Activated CD4-positive, alpha-beta T cell treated with anti-CD3 and anti-CD28 coated beads, Interleukin-2, amount 10 ng/mL, durations not matched to agents 24 days and 14 days (primary cell): ENCODE measurements at regions not wholly inside any gene's neighbourhood (a gene's known extent, or its start where the extent isn't known, plus 50 kb on each side); places are given as distances from the start of the nearest gene placed in this dataset.

ENCODE experiments used
- DNase-seq: peaks from one replicate; pipeline ENCODE4 v3.0.0; 2022
- H3K27ac Mint-ChIP-seq: one replicate; pipeline ENCODE4 v1.8.0; 2022; ENCODE audit warnings: mild to moderate bottlenecking, mixed read lengths
- H3K27me3 Mint-ChIP-seq: one replicate; pipeline ENCODE4 v1.8.0; 2022; ENCODE audit warnings: mixed read lengths
- H3K36me3 Mint-ChIP-seq: one replicate; pipeline ENCODE4 v1.8.0; 2022; ENCODE audit warnings: low read depth, mild to moderate bottlenecking, mixed read lengths
- H3K4me1 Mint-ChIP-seq: one replicate; pipeline ENCODE4 v1.8.0; 2021; ENCODE audit warnings: mixed read lengths
- H3K4me3 Mint-ChIP-seq: one replicate; pipeline ENCODE4 v1.8.0; 2022; ENCODE audit warnings: mild to moderate bottlenecking, moderate library complexity, mixed read lengths
- H3K9me3 Mint-ChIP-seq: one replicate; pipeline ENCODE4 v1.8.0; 2021; ENCODE audit warnings: mixed read lengths
- intact Hi-C: fragments of 100-400 bp; cut with micrococcal nuclease; formaldehyde crosslinking; loops from one replicate; pipeline ENCODE4 v1.15.1; 2023

DNA sequence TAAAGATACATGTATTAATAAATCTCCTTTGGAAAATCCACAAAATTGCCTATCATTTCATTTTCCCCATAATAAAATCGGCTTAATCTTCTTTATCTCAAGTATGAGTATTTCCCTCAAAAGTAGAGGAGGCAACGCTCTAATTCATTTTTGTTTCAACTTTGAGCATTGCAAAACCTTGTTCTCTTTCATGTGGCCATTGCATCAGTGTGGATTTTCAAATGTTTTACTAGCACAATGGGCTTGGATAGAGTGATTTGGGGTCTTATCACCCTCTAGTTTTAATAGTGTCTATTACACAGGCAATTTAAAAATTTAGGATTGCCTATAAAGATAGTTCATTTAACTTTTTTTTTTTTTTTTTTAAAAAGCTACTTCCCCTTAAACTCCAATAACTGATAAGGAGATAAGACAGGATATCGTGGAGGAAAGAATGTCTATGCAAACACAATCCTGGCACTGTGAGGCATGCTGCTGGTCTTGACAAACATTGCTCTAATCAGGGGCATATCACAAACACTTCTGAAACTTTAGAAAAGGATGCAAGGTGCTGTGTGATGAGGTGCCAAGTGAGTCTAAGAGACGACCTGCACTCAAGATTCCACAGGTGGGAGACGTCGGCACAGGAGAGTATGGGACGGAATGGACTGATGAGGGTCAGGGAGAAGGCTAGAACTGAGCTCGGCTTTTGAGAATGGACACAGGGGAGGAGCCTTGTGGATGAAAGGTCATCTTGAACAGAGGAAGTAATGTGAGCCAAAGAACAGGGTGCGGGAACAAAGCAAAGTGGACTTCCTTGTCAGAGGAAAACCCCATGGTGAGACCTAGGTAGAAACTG lies 199.7 kb downstream of the IRS2 start:
- H3K4me3 Mint-ChIP-seq, result no peak overlapping the region
- H3K9me3 Mint-ChIP-seq, result no peaks in the 10 kb centered on the region
- no peaks in the 10 kb centered on the region for H3K36me3 Mint-ChIP-seq
- no peaks in the 10 kb centered on the region for H3K4me1 Mint-ChIP-seq
- peaks cover 2% of the 10 kb centered on the region for H3K27me3 Mint-ChIP-seq
- intact Hi-C loops, result no loop called here
- no peak overlapping the region for H3K27ac Mint-ChIP-seq
- DNase-seq, result no peak

DNA sequence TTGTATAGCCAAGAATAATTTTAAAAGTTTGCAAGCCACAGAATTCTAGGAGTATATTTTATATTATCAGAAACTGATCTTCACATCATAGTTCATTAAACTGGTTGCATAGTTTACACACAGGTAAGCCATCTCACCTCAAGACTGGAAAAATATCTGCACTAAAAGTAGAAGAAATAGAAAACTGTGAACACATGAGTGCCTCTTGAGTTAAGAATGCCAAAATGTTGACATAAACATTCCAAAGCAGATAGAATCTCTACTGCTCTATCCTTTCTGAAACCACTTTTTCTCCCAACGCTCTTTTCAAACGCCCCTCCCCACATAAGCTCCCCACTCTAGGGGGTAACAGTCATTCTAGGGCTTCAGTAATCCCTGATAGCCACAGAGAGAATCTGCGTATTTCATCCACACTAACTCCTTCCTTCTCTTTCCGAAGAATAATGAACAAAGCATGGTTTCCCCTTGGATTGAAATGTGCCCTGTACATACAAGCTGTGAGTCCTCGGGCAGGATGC lies 201.5 kb downstream of the IRS2 start:
- no peaks in the 10 kb centered on the region for H3K36me3 Mint-ChIP-seq
- no peaks in the 10 kb centered on the region for H3K4me1 Mint-ChIP-seq
- H3K9me3 Mint-ChIP-seq, result no peaks in the 10 kb centered on the region
- peaks cover 2% of the 10 kb centered on the region for H3K27me3 Mint-ChIP-seq
- DNase-seq, result no peak
- intact Hi-C loops, result no loop called here
- H3K27ac Mint-ChIP-seq, result no peak overlapping the region
- H3K4me3 Mint-ChIP-seq, result no peak overlapping the region

DNA sequence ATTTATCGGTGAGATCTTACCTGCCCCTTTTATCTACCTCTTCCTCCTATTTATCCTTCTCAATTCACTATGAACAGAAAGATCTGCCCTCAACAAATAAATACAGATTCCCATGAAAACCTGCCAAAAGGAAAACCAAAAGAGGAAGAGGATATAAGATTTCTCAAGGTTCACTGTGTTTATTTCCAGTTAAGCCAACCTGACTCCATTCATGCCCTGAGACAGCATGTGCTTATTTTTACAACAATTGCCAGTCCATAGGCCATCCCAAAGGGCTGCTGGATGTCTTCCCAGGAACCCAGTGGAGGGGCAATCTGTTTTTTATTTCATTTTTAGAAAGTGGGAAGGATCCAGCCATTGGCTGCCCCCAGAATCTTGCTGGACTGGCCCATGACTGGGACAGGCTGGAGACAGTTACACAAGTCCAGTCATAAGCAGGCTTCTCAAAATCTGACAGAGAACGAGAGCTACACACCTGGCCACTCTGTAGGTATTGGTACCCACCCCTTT lies 209.1 kb downstream of the IRS2 start:
- no peaks in the 10 kb centered on the region for H3K36me3 Mint-ChIP-seq
- peaks cover 17% of the 10 kb centered on the region for H3K27me3 Mint-ChIP-seq
- no peak overlapping the region for H3K4me3 Mint-ChIP-seq
- intact Hi-C loops, result loop anchor here (10.0 kb wide), 1 partner anchor 218 kb away; no protein-coding TSS in a partner anchor
- no peak overlapping the region for H3K27ac Mint-ChIP-seq
- H3K4me1 Mint-ChIP-seq, result no peaks in the 10 kb centered on the region
- H3K9me3 Mint-ChIP-seq, result no peaks in the 10 kb centered on the region
- DNase-seq, result no peak

DNA sequence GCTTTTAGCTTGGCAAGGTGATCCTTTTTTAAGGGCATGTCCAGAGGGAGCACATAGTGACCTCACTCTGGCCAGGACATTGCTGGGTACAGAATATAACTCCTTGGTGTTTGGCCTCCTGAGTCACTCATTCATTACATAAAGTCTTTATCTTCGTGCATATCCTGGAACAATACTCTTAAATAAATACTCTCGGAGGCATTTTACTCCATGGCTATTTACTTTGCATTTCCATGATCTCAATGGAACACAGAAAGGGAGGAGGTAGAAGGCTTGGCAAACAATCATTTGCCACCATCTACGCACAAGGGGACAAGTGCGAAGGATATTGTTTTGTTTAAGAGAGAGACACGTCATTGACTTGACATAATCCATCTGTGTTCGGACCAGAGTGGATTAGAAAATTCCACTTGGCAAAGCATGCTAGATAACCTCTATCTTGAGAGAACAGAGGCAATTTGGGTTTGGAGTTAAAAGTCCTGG lies 210.0 kb downstream of the IRS2 start:
- no peaks in the 10 kb centered on the region for H3K36me3 Mint-ChIP-seq
- H3K27ac Mint-ChIP-seq, result no peak overlapping the region
- intact Hi-C loops, result loop anchor here (10.0 kb wide), 1 partner anchor 218 kb away; no protein-coding TSS in a partner anchor
- peaks cover 17% of the 10 kb centered on the region for H3K27me3 Mint-ChIP-seq
- no peaks in the 10 kb centered on the region for H3K9me3 Mint-ChIP-seq
- H3K4me1 Mint-ChIP-seq, result peaks cover under 1% of the 10 kb centered on the region
- DNase-seq, result no peak
- no peak overlapping the region for H3K4me3 Mint-ChIP-seq

DNA sequence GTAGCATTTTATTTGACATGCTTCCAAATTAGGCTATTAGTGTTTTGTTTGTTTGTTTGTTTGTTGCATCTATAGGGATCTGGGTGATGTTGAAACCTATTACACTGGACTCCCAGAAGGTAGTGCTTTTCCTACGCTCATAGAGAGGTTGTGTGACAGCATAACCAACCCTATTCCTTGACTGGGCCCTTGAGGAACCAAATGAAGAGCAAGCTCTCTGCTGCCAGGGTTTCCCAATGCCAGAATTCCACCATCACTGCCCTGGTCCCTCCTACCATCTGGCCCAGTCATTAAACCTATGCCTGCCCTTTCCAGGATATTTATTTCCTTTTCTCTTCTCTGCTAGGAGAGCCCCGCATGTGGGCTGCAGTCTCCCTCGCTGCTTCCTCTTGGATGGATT lies 210.6 kb downstream of the IRS2 start:
- H3K4me1 Mint-ChIP-seq, result peaks cover 4% of the 10 kb centered on the region
- H3K27ac Mint-ChIP-seq, result no peak overlapping the region
- no peak overlapping the region for H3K4me3 Mint-ChIP-seq
- DNase-seq, result no peak
- intact Hi-C loops, result loop anchor here (10.0 kb wide), 1 partner anchor 219 kb away; no protein-coding TSS in a partner anchor
- no peaks in the 10 kb centered on the region for H3K9me3 Mint-ChIP-seq
- no peaks in the 10 kb centered on the region for H3K36me3 Mint-ChIP-seq
- peaks cover 17% of the 10 kb centered on the region for H3K27me3 Mint-ChIP-seq

DNA sequence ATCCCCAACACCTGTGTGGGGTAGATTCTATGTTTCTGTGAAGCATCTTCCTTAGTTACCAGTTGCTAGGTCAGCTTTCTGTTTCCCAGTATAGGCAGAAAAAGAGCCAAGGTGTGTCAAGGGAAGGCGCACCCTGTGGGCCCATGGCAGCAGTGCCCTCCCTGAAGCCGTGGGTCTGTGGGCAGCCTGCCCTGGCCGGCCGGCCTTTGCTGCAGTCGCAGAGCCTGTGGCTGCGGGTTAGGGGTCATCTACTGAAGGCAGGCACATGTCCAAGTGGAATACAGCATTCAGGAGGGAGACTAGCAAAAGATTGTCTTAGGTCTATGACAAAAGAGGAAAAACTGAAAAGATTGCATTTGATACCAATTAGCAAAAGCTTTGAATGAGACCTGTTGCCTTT lies 214.0 kb downstream of the IRS2 start:
- Mint-ChIP-seq H3K27ac (no peak overlapping the region), H3K9me3 (peaks cover 3% of the 10 kb centered on the region), H3K4me1 (peaks cover 17% of the 10 kb centered on the region), H3K36me3 (no peaks in the 10 kb centered on the region), H3K27me3 (peaks cover 17% of the 10 kb centered on the region), H3K4me3 (no peak overlapping the region)
- DNase-seq, result no peak
- intact Hi-C loops, result loop anchor here (10.0 kb wide), 1 partner anchor 222 kb away; no protein-coding TSS in a partner anchor

DNA sequence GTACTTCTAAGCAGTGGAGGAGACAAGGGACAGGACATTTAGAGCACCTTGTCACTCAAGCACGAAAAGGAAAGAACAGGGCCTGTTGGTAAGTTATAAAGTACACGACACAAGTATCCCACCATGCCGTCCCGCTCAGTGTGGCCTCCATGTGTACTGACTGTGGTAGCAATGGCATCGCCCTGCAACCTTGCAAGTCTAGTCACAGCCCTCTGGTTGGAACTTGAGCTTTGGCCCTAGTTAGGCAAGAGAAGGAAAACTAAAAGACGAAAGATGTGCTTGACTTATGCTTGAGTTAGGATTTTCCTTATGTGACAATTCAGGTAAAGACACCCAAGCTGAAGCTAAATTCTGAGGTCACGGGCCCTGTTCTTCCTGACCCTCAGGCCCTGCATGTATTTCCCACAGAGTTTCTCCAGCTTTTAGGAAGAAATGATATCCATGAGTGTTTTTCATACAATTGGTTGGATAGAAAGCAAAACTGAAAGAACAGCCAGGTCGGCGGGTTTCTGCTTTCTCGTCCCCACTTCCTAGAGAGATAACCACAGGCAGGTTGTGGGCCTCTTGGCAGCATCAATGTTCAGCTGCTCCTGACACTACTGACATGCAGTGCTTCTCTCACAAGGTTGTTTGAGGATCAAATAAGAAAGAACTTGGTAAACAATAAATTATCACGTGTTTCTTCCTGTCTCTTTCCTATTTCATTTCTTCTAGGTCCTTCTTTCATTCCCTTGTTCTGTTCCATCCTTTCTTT lies 216.2 kb downstream of the IRS2 start:
- H3K27ac Mint-ChIP-seq, result peak overlapping the region; percentile 47
- no peaks in the 10 kb centered on the region for H3K36me3 Mint-ChIP-seq
- peaks cover 17% of the 10 kb centered on the region for H3K4me1 Mint-ChIP-seq
- H3K9me3 Mint-ChIP-seq, result peaks cover 8% of the 10 kb centered on the region
- peak; percentile 88 for DNase-seq
- H3K4me3 Mint-ChIP-seq, result peak overlapping the region; percentile 61
- intact Hi-C loops, result loop anchor here (10.0 kb wide), 1 partner anchor 225 kb away; no protein-coding TSS in a partner anchor
- peaks cover 15% of the 10 kb centered on the region for H3K27me3 Mint-ChIP-seq

DNA sequence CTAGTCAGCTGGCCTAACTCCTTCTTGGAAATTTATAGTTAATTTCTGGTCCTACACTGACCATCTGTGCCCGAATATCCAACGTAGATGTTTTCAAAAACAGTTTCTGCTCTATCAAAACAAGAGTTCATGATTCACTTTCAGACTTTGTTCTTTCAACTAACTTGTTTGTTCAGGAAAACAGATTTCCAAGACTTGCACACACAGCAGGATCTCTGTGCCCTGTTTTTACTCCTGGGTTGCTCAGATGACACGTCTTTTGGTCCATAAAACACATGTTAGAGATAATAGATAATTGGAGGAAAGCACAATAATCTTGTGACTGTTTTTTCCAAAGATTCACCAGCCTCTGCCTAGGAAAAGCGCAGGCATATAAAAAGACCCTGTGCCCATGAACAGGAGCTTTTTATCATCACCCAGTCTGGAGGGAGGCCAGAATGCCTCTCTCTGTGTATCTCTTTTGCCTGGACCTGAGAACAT lies 218.0 kb downstream of the IRS2 start:
- no peak for DNase-seq
- peaks cover 13% of the 10 kb centered on the region for H3K27me3 Mint-ChIP-seq
- intact Hi-C loops, result no loop called here
- no peaks in the 10 kb centered on the region for H3K36me3 Mint-ChIP-seq
- no peak overlapping the region for H3K4me3 Mint-ChIP-seq
- no peak overlapping the region for H3K27ac Mint-ChIP-seq
- peaks cover 17% of the 10 kb centered on the region for H3K4me1 Mint-ChIP-seq
- peaks cover 8% of the 10 kb centered on the region for H3K9me3 Mint-ChIP-seq

DNA sequence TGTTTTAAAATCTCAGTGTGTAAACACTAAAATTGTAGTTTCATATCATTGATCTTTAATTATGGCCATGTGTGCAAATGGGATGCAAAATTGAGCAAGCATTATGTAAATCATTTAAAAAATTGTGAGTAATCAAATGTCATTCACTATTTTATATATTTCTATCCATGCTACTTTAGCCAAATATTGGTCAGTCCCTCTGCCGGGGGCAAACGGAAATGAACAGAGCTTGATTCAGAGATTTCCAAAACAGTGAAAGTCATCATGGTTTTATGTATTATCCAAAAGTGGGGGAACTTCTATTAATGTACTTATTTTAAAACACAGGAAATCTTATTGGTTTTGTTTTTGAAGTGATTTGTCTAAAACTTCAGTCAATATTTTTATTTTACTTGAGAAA lies 219.1 kb downstream of the IRS2 start:
- no peaks in the 10 kb centered on the region for H3K36me3 Mint-ChIP-seq
- H3K27me3 Mint-ChIP-seq, result peaks cover 20% of the 10 kb centered on the region
- H3K4me1 Mint-ChIP-seq, result peaks cover 17% of the 10 kb centered on the region

DNA sequence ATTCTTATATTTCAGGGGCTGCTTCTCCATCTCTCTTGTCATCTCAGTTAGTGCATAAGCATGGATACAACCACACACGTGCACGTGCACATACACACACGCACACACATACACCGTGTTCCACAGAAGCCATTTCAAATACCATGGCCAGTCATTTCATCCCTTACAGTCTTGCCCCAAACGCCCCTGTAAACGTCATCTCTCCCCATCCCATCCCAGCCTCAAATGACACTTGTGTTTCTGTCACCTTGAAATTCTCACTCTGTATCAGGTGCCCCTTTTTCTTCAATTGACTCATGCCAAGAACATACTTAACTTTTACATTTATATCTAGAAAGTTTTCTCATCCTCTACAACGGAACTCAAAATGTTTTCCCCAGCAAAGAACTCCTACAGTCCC lies 220.5 kb downstream of the IRS2 start:
- no peak for DNase-seq
- no peak overlapping the region for H3K27ac Mint-ChIP-seq
- no peak overlapping the region for H3K4me3 Mint-ChIP-seq
- peaks cover 23% of the 10 kb centered on the region for H3K27me3 Mint-ChIP-seq
- no peaks in the 10 kb centered on the region for H3K36me3 Mint-ChIP-seq
- peaks cover 13% of the 10 kb centered on the region for H3K4me1 Mint-ChIP-seq
- intact Hi-C loops, result no loop called here
- H3K9me3 Mint-ChIP-seq, result peaks cover 8% of the 10 kb centered on the region

More for the DNA sequence above, 219.1 kb downstream of the IRS2 start:
- Mint-ChIP-seq H3K27ac (no peak overlapping the region), H3K4me3 (no peak overlapping the region), H3K9me3 (peaks cover 8% of the 10 kb centered on the region)
- intact Hi-C loops, result no loop called here
- DNase-seq, result no peak

DNA sequence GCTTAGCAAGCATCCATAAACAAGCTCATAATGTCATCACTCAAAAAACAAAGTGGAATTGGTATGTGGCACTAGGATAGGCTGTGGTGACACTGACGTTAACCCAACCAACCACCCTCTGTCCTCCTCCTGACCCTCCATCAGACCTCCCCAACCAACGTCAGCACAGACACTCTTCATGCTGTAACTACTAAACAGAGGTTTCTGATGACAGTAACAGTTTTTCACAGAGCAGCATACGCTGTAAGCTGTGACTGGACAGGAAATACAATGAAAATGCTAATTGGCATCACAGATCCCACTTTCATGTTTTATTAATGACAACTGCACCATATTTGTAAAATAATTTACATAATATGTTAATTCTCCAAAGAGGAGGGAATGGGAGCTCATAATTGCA lies 238.0 kb downstream of the IRS2 start:
- DNase-seq, result no peak
- intact Hi-C loops, result no loop called here
- Mint-ChIP-seq H3K36me3 (no peaks in the 10 kb centered on the region), H3K9me3 (no peaks in the 10 kb centered on the region), H3K4me3 (no peak overlapping the region), H3K27me3 (peaks cover 5% of the 10 kb centered on the region), H3K27ac (no peak overlapping the region), H3K4me1 (no peaks in the 10 kb centered on the region)

DNA sequence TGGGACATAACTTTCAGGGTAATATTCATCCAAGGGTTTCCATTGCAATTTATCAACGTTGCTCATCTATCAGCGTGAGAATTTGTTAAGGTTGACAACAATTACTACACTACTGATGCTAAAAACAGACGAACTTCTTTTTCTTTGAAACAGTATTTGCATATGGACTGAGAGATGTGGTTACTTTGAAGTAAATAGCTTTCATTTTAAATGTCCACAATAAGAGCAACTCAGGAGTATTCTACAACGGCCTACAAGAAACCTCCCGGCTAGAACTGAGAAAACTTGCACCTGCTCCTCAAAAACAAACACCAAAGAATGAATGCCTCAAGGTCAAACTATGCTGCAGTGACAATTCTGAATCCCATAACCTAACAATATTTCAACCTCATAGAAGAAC lies 238.4 kb downstream of the IRS2 start:
- Mint-ChIP-seq H3K27ac (no peak overlapping the region), H3K4me3 (no peak overlapping the region), H3K27me3 (peaks cover 5% of the 10 kb centered on the region), H3K9me3 (no peaks in the 10 kb centered on the region), H3K4me1 (no peaks in the 10 kb centered on the region), H3K36me3 (no peaks in the 10 kb centered on the region)
- DNase-seq, result no peak
- intact Hi-C loops, result no loop called here

DNA sequence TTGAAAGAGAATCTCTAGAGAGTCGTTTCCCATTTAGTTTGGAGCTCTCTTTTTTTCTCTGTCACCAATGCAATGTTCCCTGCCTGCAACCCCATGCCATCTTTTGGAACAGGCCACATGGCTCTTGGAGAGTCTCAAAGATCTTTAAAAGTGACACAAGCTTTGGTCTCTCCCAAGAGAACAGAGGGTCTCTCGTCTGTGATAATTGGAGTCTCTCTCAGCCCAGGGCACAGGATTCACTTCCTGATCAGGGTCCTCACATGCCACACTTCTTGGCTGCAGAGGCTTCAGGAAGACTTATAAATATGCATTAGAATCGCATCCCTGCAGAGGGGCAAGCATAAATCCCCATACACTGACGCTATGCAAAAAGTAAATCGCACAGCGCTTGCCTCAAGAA lies 240.5 kb downstream of the IRS2 start:
- H3K27ac Mint-ChIP-seq, result no peak overlapping the region
- DNase-seq, result no peak
- no peak overlapping the region for H3K4me3 Mint-ChIP-seq
- no peaks in the 10 kb centered on the region for H3K36me3 Mint-ChIP-seq
- H3K9me3 Mint-ChIP-seq, result no peaks in the 10 kb centered on the region
- intact Hi-C loops, result no loop called here
- peaks cover 3% of the 10 kb centered on the region for H3K27me3 Mint-ChIP-seq
- no peaks in the 10 kb centered on the region for H3K4me1 Mint-ChIP-seq
